GM19455 (cell line): ENCODE measurements at regions not wholly inside any gene's neighbourhood (a gene's known extent, or its start where the extent isn't known, plus 50 kb on each side); places are given as distances from the start of the nearest gene placed in this dataset.
"Not testable (repeated sequence)": the region's sequence is repeated elsewhere in the genome, so short reads cannot be mapped to it uniquely, and the experiment has no call there.

Experiments used
- ATAC-seq: cut with Tn5 transposase; IDR thresholded peaks from one replicate; pipeline ENCODE4 v1.9.1; 2021; ENCODE audit not compliant: unreplicated experiment

DNA sequence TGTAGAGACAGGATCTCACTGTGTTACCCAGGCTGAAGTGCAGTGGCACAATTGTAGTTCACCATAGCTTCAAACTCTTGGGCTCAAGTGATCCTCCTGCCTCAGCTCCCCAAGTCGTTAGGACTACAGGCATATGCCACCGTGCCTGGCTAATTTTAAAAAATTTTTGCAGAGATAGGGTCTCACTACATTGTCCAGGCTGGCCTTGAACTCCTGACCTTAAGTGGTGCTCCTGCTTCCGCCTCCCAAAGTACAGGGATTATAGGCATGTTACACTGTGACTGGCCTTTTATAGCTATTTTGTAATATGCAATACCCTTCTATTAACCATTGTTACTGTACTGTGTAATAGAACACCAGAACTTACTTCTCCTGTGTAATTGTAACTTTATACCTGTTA lies 139.3 kb upstream of the ZNF267 start:
- ATAC-seq = no peak

- ATAC-seq = not testable (repeated sequence)
Observed at GRCh38 chr16:31745098-31745497, 128.5 kb upstream of the ZNF267 start.

- ATAC-seq = no peak
Observed at GRCh38 chr16:31745900-31746299, 127.7 kb upstream of the ZNF267 start.

DNA sequence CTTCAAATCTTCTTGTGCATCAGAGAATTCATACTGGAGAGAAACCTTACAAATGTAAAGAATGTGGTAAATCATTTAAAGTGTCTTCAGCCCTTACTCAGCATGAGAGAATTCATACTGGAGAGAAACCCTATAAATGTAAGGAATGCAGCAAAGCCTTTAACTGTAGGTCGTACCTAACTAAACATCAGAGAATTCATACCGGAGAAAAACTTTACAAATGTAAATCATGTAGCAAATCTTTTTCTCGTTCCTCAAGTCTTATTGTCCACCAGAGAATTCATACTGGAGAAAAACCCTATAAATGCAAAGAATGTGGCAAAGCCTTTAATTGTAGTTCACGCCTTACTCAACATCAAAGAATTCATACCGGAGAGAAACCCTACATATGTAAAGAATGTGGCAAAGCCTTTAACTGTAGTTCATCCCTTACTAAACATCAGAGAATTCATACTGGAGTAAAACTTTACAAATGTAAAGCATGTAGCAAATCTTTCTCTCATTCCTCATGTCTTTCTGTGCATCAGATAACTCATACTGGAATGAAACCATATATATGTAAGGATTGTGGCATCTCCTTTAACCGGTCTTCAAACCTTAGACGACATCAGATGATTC lies 118.5 kb upstream of the ZNF267 start:
- no peak for ATAC-seq

DNA sequence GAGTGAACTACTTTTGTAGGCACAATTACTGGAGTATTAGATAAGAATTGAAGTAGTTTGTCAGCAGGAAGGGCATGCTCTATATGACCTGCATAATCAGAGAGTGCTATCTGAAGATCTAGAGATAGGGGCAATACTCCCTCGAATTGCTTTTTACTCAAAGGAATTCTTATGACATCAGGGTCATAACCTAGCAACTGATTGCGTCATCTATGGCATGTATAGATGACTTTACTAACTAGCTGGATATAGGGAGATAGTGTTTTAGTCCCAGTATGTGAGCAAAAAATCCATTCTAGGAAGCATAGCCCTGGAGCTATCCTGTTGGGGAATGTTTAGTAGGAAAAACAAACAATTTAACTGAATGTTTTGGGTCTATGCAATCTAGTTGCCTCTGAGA lies 109.5 kb upstream of the ZNF267 start:
- ATAC-seq = no peak

- ATAC-seq = no peak
Observed at GRCh38 chr16:31767267-31767666, 106.3 kb upstream of the ZNF267 start.

DNA sequence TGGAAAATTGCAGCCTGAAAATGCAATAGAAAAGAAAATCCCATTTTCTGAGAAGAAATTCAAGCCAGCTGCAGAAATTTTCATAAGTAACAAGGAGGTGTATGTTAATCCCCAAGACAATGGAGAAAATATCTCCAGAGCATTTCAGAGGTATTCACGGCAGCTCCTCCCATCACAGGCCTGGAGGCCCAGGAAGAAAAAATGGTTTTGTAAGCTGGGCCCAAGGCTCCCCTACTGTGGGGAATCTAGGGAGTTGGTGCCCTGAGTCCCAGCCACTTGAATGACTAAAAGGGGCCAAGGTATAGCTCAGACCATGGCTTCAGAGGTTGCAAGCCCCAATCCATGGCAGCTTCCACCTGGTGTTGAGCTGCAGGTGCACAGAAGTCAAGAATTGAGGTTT lies 93.3 kb upstream of the ZNF267 start:
- ATAC-seq = no peak

GRCh38 chr16:31785126-31785525 lies 88.5 kb upstream of the ZNF267 start:
- no peak for ATAC-seq

DNA sequence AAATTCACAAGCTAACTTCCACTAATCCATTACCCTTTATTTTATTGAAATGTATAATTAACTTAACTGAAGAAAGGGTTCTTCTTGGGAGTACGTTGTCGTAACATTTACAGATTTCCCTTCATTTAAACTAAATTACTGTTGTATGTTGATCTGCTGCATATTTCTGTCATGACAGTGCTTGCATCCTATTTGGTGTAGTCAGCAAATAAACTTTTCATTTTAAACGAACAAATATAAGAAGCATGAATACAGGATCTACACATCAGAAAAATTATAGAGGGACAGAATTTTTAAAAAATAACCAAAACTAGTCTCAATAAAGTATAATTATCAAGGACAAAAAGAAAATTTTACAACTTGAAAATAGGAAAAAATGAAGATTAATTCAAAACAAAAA lies 66.5 kb upstream of the ZNF267 start:
- ATAC-seq = no peak

DNA sequence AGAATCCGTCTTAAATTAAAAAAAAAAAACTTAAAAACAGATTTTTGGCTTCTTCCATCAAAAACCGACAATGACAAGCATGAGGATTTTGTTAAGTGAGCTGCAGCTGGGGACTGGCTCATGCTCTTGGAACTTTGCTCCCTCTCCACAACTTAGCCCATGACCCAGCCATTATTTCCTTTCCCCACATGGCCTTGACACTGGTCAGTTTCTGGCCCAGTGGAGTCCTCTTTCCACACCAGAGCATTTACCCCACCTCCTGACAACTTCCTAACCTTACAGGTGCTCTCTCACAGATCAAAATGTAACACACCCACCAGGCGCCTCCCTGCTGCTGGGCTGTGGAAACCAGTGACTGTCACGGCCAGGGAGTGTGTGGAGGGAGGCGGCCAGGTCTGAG lies 62.7 kb upstream of the ZNF267 start:
- no peak for ATAC-seq

DNA sequence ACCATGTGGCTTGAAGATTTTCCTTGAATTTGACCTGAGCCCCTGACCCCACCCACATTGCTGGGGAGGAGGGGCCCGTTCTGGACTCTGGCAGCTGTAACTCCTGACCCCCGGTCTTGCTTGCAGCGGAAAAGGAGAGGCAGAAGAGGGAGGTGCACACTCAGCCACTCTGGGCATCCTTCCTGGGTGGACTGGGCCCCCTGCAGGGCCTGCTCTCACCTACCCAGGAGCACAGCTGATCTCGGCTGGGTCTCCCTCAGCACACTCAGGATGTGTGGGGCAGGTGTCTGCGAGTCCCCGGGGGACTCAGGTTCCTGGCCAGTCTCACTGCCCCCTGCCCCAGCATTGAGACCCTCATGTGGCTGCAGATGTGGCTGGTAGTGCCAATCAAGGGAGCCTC lies 57.5 kb upstream of the ZNF267 start:
- not testable (repeated sequence) for ATAC-seq

DNA sequence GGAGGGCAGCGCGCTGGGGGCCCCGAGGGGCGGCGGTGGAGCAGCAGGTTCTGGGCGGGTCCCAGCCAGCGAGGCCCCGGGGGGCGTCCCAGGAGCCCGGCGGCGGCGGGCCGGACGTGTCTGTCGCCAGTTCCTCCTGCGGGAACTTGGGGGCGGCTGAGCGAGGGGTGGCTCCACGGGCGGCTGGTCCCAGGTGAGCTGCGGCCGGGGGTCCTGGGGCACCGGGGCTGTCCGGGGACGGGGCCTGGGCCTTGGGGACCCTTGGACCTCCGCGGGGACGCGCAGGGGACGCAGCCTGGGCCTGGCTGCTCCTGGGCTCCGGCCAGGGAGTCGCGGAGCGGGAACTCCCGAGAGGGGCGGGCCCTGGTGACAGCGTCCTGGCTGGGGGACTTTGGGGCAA lies 54.2 kb upstream of the ZNF267 start:
- ATAC-seq = no peak

- ATAC-seq = no peak
Observed at GRCh38 chr16:31819948-31820347, 53.7 kb upstream of the ZNF267 start.
